22Rv1 (cell line): ENCODE measurements at regions not wholly inside any gene's neighbourhood (a gene's known extent, or its start where the extent isn't known, plus 50 kb on each side); places are given as distances from the start of the nearest gene placed in this dataset.

Experiments
- H3K27ac ChIP-seq: fragments of 450-650 bp; 2 replicates; pipeline ENCODE4 v1.5.1; 2017
- CTCF ChIP-seq: fragments of 450-650 bp; IDR thresholded peaks from 2 replicates; pipeline ENCODE4 v1.5.1; 2017; ENCODE audit warnings: mild to moderate bottlenecking
- ZFX ChIP-seq: fragments of 450-650 bp; IDR thresholded peaks from 2 replicates; pipeline ENCODE4 v1.6.1; 2017; ENCODE audit warnings: antibody characterized with exemption, borderline replicate concordance

DNA sequence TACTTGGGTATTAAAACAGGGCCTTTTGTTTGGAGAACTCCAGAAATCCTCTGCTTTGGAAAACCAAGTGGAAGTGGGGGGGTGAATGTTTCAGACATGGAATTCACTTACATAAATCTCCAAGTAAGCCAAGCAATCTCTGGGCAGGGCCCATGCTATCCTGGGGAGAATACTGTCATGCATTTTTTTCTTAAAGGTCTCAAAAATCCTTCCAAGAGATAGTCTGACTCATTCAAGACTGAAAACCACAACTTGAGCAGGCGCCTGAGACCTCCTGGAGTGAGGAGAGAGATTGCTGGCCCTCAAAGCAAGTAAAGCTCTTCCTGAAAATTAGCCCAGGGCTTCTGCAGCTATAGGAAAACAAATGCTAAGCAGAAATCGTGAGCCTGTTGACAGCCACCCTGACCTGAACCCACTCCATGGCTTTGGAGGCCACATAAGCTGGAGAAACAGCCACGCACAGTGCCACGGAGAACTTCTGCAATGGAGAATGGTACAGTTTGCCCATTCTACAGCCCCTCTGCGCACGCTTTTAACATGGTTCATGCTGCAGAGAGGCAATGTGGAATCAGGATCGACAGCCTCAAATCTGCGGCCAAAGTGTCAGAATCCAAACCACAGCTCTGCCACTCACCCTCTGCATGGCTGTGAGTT lies 203.1 kb upstream of the AUTS2 start:
- TF ChIP-seq ZFX (no peak), CTCF (no peak)
- H3K27ac ChIP-seq, result no peak overlapping the region

- TF ChIP-seq CTCF (no peak), ZFX (no peak)
- no peak overlapping the region for H3K27ac ChIP-seq
These were observed 199.3 kb upstream of the AUTS2 start for GRCh38 chr7:69398986-69399385.

DNA sequence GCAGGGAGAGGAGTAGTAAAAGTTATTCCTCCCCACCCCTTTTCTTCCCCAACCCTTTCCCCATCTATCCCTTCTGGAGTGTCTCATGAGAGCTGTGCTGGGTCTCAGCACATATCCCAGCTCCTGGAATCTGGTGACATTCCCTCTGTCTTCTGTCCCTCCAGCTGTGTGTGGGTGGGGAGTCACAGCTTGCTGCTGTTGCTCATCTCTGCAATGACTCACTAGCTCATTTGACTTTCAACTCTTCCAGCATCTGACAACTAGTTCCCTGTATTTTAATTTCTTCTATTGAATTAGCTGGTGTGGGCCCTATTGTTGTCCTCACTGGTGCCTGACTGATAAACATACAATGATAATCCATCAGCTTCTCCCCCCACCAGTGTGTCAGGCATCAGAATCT lies 198.9 kb upstream of the AUTS2 start:
- no peak for TF ChIP-seq CTCF
- no peak for TF ChIP-seq ZFX

GRCh38 chr7:69402696-69403095 lies 195.6 kb upstream of the AUTS2 start:
- TF ChIP-seq ZFX, result no peak
- H3K27ac ChIP-seq, result no peak overlapping the region

More for the DNA sequence above, 198.9 kb upstream of the AUTS2 start:
- no peak overlapping the region for H3K27ac ChIP-seq

- no peak for TF ChIP-seq ZFX
- no peak for TF ChIP-seq CTCF
- H3K27ac ChIP-seq, result no peak overlapping the region
These were observed 195.1 kb upstream of the AUTS2 start for GRCh38 chr7:69403169-69403568.

DNA sequence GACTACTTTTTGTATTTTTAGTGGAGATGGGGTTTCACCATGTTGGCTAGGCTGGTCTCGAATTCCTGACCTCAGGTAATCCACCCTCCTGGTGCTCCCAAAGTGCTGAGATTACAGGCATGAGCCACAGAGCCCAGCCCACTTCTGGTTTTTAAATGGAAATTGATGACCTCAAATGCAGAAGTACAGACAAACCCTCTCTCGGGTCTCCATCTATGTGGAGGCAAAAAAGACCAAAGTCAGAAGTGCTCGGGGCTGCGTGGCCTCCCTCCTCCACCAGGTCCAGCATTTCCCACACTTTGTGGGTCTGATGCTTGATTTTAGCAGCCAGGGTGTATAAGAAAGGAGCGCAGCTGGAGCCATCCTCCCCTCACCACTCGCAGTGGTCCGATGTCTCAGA lies 187.3 kb upstream of the AUTS2 start:
- no peak overlapping the region for H3K27ac ChIP-seq
- TF ChIP-seq ZFX (no peak), CTCF (no peak)

- no peak overlapping the region for H3K27ac ChIP-seq
- TF ChIP-seq ZFX (no peak), CTCF (no peak)
These were observed 186.8 kb upstream of the AUTS2 start for GRCh38 chr7:69411466-69411865.

DNA sequence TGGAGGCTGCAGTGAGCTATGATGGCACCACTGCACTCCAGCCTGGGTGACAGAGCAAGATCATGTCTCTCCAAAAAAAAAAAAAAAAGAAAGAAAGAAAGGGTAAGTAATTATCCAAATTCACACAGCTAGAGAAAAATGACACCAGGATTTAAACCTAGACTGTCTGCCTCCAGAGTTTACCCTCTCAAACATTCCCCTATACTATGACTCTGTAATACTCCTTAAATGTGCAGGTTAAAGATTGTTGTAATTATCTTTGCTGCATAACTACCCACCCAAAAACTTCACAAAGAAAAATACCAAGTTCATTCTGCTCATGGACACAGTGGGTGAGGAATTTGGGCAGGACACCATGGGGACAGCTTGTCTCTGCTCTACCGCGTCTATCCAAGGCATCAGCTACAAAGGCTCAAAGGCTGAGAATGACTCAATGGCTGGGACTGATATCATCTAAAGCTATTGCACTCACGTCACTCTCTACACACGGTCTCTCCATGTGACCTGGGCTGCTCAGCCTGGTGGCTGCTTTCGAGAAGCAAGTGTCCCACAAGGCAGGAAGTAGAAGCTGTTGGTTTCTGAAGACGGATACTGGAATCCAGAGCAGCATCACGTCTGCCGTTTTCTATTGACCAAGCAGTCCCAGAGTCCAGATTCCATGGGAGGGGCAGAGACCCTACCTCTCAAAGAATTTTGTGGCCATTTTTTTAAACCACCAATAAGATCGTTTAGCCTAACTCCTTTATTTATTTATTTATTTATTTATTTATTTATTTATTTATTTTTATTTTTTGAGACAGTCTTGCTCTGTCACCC lies 185.7 kb upstream of the AUTS2 start:
- TF ChIP-seq CTCF (no peak), ZFX (no peak)
- no peak overlapping the region for H3K27ac ChIP-seq
